Esophagus squamous epithelium (tissue), 5 donors: ENCODE measurements at regions not wholly inside any gene's neighbourhood (a gene's known extent, or its start where the extent isn't known, plus 50 kb on each side); places are given as distances from the start of the nearest gene placed in this dataset.

Experiments used
- DNase-seq: peaks from one replicate; lab custom pipeline; 2025; lab: John Stamatoyannopoulos, UW
- H3K27ac ChIP-seq, 4 donors: fragments of 200-600 bp; sonication (generic); one replicate each; pipeline ENCODE4 v1.5.1; 2016 to 2019; ENCODE audit warnings: mild to moderate bottlenecking in 1 of 4
- H3K27me3 ChIP-seq, 4 donors: fragments of 200-600 bp; sonication (generic); 1 replicate in 3 of 4; 2 replicates in 1 of 4; pipeline versions ENCODE4 v1.5.1 to v1.6.0; 2017 to 2021; ENCODE audit warnings: antibody characterized with exemption in 1 of 4
- H3K36me3 ChIP-seq, 3 donors: fragments of 200-600 bp; sonication (generic); one replicate each; pipeline ENCODE4 v1.5.1; 2016 to 2019
- H3K4me1 ChIP-seq, 3 donors: fragments of 200-600 bp; sonication (generic); one replicate each; pipeline ENCODE4 v1.5.1; 2017 to 2019
- H3K4me3 ChIP-seq, 4 donors: fragments of 200-600 bp; sonication (generic); 1 replicate in 3 of 4; 2 replicates in 1 of 4; pipeline ENCODE4 v1.5.1; 2016 to 2019; ENCODE audit warnings: mild to moderate bottlenecking in 2 of 4, moderate library complexity in 1 of 4
- H3K9me3 ChIP-seq, 3 donors: fragments of 200-600 bp; sonication (generic); one replicate each; pipeline ENCODE4 v1.5.1; 2016 to 2019
- POLR2A ChIP-seq, 4 donors: fragments of 450-650 bp; IDR thresholded peaks; one replicate each; pipeline ENCODE4 v1.6.1; 2017; ENCODE audit warnings: antibody characterized with exemption in 4 of 4, mild to moderate bottlenecking in 4 of 4, moderate library complexity in 3 of 4
- WGBS, 2 donors: methylation state at CpG; one replicate each; pipeline ENCODE4 v1.1.5; 2018; 5-methylcytosine and 5-hydroxymethylcytosine counted together
- intact Hi-C: fragments of 100-400 bp; cut with DNase I; formaldehyde crosslinking; loops from one replicate; pipeline ENCODE4 v1.15.0; 2022
- TF ChIP-seq, protein P1 (sequence below), 6 experiments: fragments of 450-650 bp in 4 of 6; fragments of 200-600 bp in 2 of 6; sonication (generic) in 2 of 6; IDR thresholded peaks; one replicate each; pipeline ENCODE4 v1.5.1; 2016 to 2019; ENCODE audit warnings: antibody characterized with exemption in 6 of 6, mild to moderate bottlenecking in 4 of 6, moderate library complexity in 4 of 6
- donor health status: DM: yes; HTN: yes; CAD: no.

DNA sequence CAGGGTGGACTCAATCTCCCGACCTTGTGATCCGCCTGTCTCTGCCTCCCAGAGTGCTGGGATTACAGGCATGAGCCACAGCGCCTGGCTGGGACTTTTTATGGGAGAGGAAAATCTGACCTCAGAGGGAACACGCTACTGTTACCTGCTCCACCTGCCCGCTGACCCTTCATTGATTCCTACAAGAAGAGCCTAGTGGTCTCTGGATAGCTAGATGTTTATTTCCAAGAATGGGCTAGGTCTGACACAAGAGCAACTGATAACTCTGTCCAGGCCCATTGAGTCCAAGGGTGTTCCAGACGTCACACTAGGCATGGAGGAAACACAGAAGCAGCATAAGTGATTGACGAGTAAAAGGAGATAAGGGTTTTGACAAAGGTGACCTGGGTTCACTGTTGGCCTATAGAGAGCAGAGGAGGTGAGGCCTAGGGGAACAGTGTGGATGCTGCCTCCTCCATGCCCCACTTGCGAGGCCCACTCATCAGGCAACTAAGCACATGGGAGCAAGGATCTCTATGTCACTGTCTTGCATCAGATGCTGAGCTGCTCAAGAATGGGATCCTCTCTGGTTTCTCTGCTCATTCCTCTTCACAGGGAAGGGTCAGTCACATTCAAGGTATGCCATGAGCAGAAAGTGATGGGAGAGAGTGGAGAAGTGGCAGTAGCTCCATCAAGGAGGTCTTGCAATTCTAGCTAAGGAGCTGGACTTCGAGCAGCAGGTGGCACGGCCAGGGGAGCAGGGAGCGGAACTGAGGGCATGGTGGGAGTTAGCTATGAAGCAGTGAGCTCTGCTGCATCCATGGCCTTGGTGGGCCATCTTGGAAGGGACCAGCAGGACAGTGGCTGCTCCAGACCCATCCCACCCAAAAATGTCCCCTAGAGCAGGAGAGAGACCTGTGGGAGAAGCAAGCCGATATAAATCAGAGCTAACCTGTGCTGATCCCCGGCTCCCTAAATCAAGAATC lies 145.2 kb downstream of the WSCD1 start:
- no peak for DNase-seq
- Histone ChIP-seq H3K4me3 (no peak overlapping the region), H3K27ac (no peak overlapping the region), H3K36me3 (no peaks in the 10 kb centered on the region), H3K4me1 (no peaks in the 10 kb centered on the region), H3K27me3 (peaks cover 0 to 28% (median 0%) of the 10 kb centered on the region in 4 donors), H3K9me3 (no peaks in the 10 kb centered on the region)
- TF ChIP-seq, protein P1, sequence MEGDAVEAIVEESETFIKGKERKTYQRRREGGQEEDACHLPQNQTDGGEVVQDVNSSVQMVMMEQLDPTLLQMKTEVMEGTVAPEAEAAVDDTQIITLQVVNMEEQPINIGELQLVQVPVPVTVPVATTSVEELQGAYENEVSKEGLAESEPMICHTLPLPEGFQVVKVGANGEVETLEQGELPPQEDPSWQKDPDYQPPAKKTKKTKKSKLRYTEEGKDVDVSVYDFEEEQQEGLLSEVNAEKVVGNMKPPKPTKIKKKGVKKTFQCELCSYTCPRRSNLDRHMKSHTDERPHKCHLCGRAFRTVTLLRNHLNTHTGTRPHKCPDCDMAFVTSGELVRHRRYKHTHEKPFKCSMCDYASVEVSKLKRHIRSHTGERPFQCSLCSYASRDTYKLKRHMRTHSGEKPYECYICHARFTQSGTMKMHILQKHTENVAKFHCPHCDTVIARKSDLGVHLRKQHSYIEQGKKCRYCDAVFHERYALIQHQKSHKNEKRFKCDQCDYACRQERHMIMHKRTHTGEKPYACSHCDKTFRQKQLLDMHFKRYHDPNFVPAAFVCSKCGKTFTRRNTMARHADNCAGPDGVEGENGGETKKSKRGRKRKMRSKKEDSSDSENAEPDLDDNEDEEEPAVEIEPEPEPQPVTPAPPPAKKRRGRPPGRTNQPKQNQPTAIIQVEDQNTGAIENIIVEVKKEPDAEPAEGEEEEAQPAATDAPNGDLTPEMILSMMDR (IDR thresholded peaks at IDR 0.05), result no peak
- TF ChIP-seq POLR2A (IDR thresholded peaks at IDR 0.05), result no peak
- intact Hi-C loops, result no loop called here
- WGBS, 2 donors, result 75 to 81% methylated on average over 8 to 10 of the region's 13 CpGs

DNA sequence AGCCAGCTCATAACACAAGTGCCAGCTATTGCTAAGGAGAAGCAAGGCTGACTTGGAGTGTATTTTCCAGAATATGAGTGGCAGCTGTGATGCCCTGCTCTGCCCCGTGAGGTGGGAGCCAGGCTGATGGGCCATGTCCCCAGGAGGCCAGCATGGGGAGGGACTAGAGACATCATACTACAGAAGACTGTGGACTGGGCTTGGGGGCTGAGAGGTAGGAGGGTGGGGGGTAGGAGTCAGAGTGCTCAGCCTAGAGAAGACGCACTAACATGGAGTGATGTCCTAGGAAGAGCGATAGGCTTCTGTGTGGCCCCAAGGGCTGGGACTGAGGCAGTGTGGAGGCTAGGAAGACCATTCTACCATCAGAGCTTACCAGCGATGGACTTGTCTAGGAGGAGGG lies 143.7 kb downstream of the WSCD1 start:
- H3K27ac ChIP-seq, result no peak overlapping the region
- H3K4me3 ChIP-seq, result no peak overlapping the region
- H3K27me3 ChIP-seq, result peaks cover 0 to 25% (median 0%) of the 10 kb centered on the region in 4 donors
- intact Hi-C loops, result no loop called here
- no peaks in the 10 kb centered on the region for H3K36me3 ChIP-seq
- TF ChIP-seq, protein P1 (IDR thresholded peaks at IDR 0.05), result no peak
- no peak for TF ChIP-seq POLR2A (IDR thresholded peaks at IDR 0.05)
- DNase-seq, result no peak
- H3K4me1 ChIP-seq, result no peaks in the 10 kb centered on the region
- H3K9me3 ChIP-seq, result no peaks in the 10 kb centered on the region
- WGBS, 2 donors, result 88 to 92% methylated on average over 4 of the region's 4 CpGs

DNA sequence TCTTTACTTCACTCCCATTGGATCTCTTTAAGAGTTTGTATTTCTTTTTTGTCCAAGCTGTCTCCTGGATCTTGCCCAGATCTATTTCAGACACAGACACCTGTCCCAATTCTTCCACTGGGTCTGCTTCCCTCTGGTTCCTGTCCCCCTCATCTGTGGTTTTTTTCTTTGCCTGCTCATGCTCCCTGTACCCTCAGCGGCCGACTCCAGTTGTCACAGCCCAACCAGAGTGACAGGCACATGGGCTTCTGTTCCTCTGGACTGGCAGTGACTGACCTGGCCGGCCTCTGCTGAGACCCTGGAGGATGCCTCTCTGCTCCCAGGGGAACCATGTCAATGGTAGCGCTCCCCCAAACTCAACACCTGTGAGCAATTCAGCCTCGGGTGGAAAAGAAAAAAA lies 142.6 kb downstream of the WSCD1 start:
- intact Hi-C loops, result no loop called here
- 25 to 66% methylated on average over 2 to 3 of the region's 5 CpGs for WGBS, 2 donors
- DNase-seq, result no peak
- Histone ChIP-seq H3K9me3 (no peaks in the 10 kb centered on the region), H3K27me3 (peaks cover 0 to 26% (median 0%) of the 10 kb centered on the region in 4 donors), H3K36me3 (no peaks in the 10 kb centered on the region), H3K4me1 (no peaks in the 10 kb centered on the region), H3K27ac (no peak overlapping the region), H3K4me3 (no peak overlapping the region)
- TF ChIP-seq POLR2A (IDR thresholded peaks at IDR 0.05), result no peak
- TF ChIP-seq, protein P1 (IDR thresholded peaks at IDR 0.05), result no peak

DNA sequence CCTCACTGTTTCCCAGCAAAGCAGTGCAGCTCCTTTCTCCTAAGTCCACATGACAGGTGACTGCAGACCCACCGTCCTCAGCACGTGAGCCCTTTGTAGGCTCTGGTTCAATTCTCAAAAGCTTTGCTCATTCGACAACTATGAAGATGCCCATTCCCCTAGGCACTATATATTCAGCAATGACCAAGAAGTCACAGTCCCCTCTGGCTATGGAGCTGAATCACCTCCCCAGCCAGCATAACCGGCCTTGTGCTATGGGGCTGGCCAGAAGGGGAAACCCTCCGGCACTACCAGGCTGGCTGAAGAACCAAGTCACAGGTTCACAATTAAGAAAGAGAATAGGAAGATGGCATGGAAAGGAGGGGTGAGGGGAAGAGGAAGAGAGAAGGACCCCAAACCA lies 139.7 kb downstream of the WSCD1 start:
- Histone ChIP-seq H3K27me3 (peaks cover 0 to 36% (median 0%) of the 10 kb centered on the region in 4 donors), H3K9me3 (no peaks in the 10 kb centered on the region), H3K4me1 (no peaks in the 10 kb centered on the region), H3K36me3 (no peaks in the 10 kb centered on the region), H3K4me3 (no peak overlapping the region), H3K27ac (no peak overlapping the region)
- intact Hi-C loops, result no loop called here
- WGBS, 2 donors, result 76 to 90% methylated on average over 3 to 5 of the region's 5 CpGs
- DNase-seq, result no peak
- no peak for TF ChIP-seq POLR2A (IDR thresholded peaks at IDR 0.05)
- TF ChIP-seq, protein P1 (IDR thresholded peaks at IDR 0.05), result no peak

DNA sequence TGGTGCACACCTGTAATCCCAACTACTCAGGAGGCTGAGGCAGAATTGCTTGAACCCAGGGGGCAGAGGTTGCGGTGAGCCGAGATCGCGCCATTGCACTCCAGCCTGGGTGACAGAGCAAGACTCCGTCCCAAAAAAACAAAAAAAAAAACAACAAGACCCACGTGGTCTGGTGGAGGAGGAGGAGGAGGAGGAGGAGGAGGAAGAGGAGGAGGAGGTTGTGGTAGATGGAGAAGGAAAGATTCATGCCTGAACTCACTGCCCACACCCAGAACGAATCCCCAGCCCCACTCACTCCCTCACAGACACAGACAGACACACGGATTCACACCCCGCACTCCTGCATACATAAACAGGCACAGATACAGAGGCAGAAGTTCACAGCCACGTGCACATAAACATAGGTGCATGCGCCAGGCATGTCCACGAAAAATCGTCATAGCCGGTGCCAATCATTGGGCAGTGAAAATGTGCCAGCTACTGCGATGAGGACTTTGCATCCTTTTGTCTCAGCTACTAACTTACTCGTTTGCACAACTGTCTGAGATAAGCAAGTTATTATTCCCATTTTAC lies 138.5 kb downstream of the WSCD1 start:
- H3K27ac ChIP-seq, result no peak overlapping the region
- H3K27me3 ChIP-seq, result peaks cover 0 to 40% (median 0%) of the 10 kb centered on the region in 4 donors
- no peak for TF ChIP-seq POLR2A (IDR thresholded peaks at IDR 0.05)
- TF ChIP-seq, protein P1 (IDR thresholded peaks at IDR 0.05), result no peak
- H3K4me3 ChIP-seq, result no peak overlapping the region
- DNase-seq, result no peak
- no peaks in the 10 kb centered on the region for H3K9me3 ChIP-seq
- WGBS, 2 donors, result 63 to 75% methylated on average over 16 of the region's 16 CpGs
- H3K4me1 ChIP-seq, result no peaks in the 10 kb centered on the region
- H3K36me3 ChIP-seq, result no peaks in the 10 kb centered on the region
- intact Hi-C loops, result no loop called here
